NCI-H2107 treated with DMSO at 0.1 percent for 48 hours (cell line): ENCODE measurements at regions not wholly inside any gene's neighbourhood (a gene's known extent, or its start where the extent isn't known, plus 50 kb on each side); places are given as distances from the start of the nearest gene placed in this dataset.
A peak's percentile ranks its signal among the peaks of the same experiment; 100 is the strongest.

Experiments
- DNase-seq: peaks from one replicate; lab custom pipeline; 2025; ENCODE audit not compliant: unreplicated experiment; lab: John Stamatoyannopoulos, UW

- DNase-seq = no peak
These were observed 64.5 kb upstream of the STX18 start for GRCh38 chr4:4606321-4606720.

- DNase-seq = no peak
These were observed 64.0 kb upstream of the STX18 start for GRCh38 chr4:4605849-4606248.

GRCh38 chr4:4603592-4603991 is 61.7 kb upstream of the STX18 start:
- no peak for DNase-seq

DNA sequence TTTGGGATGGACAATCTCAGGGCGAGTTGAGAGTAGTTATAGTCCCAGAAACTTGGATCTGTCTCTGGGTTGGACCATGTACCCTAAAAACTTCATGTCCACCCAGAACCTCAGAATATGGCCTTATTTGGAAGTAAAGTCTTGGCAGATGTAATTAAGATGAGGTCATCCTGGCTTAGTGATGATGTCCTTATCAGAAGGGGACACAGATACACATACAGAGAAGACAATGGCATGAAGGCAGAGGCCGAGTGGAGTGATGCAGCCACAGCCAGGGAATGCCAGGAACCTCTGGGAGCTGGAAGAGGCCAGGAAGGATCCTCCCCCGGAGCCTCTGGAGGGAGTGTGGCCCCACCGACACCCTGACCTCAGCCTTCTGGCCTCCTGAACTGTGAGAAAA is 61.2 kb upstream of the STX18 start:
- DNase-seq = no peak

DNA sequence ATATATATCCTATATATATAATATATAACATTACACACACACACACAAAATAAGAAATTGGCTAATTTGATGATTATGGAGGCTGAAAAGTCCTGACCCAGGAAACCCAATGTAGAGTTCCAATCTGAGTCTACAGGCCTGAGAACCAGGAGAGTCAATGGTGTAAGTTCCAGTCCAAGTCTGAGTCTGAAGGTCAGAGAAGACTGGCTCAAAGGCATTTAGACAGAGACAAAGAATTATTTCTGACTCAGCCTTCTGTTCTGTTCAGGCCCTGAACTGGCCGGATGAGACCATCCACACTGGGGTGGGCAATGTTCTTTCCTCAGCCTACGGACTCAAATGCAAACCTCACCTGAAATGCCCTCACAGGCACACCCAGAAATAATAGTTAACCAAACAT is 60.6 kb upstream of the STX18 start:
- no peak for DNase-seq

DNA sequence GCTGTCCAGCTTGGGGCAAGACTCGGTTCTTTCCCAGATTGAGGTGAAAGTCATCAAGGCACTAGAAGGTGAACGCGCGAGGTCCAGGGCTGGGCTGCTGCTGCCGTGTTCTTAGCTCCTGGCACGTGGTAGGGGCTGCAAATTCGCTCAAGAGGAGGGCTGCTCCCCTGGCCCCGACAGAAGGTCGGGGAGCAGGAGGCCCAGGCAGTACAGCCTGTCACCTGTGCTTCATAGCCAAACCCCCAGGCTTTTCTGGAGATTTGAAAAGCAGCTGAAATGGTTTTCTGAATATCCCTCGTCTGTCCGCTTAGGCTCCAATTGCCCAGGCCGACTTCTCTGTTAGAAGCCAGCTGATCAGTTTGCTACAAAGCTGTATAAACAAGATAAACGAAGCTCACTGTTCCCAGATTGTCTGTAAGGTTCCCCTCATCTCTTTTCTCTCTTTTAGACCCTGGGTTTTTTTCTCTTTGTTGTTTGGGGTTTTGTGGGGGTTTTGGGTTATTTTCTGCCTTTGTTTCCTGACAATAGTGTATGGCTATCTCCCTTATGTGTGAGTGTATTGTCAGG is 60.0 kb upstream of the STX18 start:
- no peak for DNase-seq

- DNase-seq = peak; percentile 4
These were observed 57.8 kb upstream of the STX18 start for GRCh38 chr4:4599481-4600275.

- DNase-seq = no peak
These were observed 57.1 kb upstream of the STX18 start for GRCh38 chr4:4598851-4599411.

DNA sequence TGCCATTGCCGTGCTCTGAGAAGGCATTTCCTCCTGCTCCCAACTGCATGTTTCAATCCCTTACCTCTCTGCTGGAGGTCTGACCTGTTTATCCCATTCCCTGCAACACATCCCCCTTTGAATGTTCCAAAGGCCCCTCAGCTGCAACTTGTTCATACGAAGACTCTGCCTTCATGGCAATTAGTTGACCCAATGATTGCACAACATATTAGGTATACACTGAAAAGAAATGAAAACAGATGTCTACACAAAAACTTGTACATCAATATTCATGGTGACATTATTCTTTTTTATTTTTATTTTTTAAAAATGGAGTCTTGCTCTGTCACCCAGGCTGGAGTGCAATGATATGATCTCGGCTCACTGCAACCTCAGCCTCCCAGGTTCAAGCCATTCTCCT is 54.9 kb upstream of the STX18 start:
- DNase-seq = no peak

- no peak for DNase-seq
These were observed 53.4 kb upstream of the STX18 start for GRCh38 chr4:4595252-4595651.

GRCh38 chr4:4594285-4594920 is 52.6 kb upstream of the STX18 start:
- DNase-seq = no peak

DNA sequence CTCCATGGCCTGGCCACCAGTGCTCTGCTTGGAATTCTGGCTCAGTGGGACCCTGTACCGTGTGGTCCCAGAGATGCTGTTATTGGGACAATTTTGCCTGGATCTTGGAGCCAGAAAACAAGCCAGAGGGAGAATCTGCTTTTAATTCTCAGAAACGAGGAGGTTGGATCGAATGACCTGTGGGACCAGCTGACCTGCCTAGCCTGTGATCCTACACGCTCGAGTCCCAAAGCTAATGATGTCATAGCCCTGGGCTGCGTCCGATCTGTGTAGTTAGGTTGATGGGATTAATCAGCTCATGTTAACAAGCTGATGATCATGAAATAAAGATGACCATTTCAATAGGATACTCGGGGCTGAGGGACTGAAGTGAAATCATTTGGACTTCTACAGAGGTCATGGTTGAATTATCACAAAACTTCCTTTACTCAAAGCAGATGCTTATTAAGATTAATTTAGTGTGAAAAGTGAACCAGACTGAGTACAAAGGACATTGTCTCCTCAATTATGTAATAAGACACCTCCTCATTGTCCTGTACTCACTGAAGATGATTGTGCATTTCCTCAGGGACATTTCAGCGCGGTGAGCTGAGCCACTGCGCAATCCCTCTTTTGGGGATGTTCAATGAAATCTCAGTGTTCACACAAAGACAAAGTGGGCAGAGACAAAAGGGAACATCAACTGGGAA is 51.9 kb upstream of the STX18 start:
- DNase-seq = no peak

DNA sequence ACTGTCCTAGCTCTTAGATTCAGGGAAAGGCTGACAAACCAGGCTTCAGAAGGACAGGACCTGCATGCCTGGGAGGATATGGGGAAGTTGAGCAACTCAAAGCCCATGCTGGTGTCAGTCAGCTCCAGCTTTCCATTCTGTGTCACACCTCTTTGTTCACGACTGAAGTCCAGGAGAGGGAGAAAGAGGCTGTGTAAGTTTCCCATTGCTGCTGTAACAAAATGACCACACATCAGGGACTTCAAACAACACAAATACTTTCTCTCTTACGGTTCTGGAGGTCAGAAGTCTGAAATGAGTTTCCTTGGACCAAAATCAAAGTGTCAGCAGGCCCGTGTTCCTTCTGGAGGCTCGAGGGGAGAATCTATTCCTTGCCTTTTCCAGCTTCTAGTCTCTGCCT is 50.6 kb upstream of the STX18 start:
- DNase-seq = no peak
